Heart left ventricle (tissue), 16 donors: ENCODE measurements at regions not wholly inside any gene's neighbourhood (a gene's known extent, or its start where the extent isn't known, plus 50 kb on each side); places are given as distances from the start of the nearest gene placed in this dataset.

Source experiments
- ATAC-seq, 4 donors: fragments of 200-7000 bp; cut with Tn5 transposase; one replicate each; pipeline ENCODE4 v1.9.1; 2020 to 2022; ENCODE audit warnings: moderate library complexity in 4 of 4, mild to moderate bottlenecking in 3 of 4, moderate number of reproducible peaks in 1 of 4
- DNase-seq, 5 donors: peaks; one replicate each; pipeline ENCODE4 v3.0.0-alpha.2; 2020
- H3K27ac ChIP-seq, 12 donors: fragments of 200-600 bp; sonication (generic) in 4 of 12; one replicate each; pipeline versions ENCODE4 v1.5.0 to v1.8.0; 2016 to 2022; ENCODE audit warnings: mild to moderate bottlenecking in 2 of 12
- H3K27me3 ChIP-seq, 9 donors: fragments of 200-600 bp; sonication (generic) in 2 of 9; one replicate each; pipeline versions ENCODE4 v1.5.1 to v1.8.0; 2016 to 2022; ENCODE audit warnings: mild to moderate bottlenecking in 3 of 9
- H3K36me3 ChIP-seq, 9 donors: fragments of 200-600 bp; sonication (generic) in 2 of 9; one replicate each; pipeline versions ENCODE4 v1.5.0 to v1.8.0; 2018 to 2022; ENCODE audit warnings: mild to moderate bottlenecking in 2 of 9
- H3K4me1 ChIP-seq, 12 donors: fragments of 200-600 bp; sonication (generic) in 4 of 12; one replicate each; pipeline versions ENCODE4 v1.5.0 to v1.8.0; 2016 to 2022; ENCODE audit warnings: mild to moderate bottlenecking in 3 of 12
- H3K4me3 ChIP-seq, 12 donors: fragments of 200-600 bp; sonication (generic) in 4 of 12; one replicate each; pipeline versions ENCODE4 v1.5.0 to v1.8.0; 2017 to 2022; ENCODE audit warnings: mild to moderate bottlenecking in 9 of 12, moderate library complexity in 4 of 12
- H3K9me3 ChIP-seq, 12 donors: fragments of 200-600 bp; sonication (generic) in 4 of 12; one replicate each; pipeline versions ENCODE4 v1.5.0 to v1.8.0; 2016 to 2022; ENCODE audit warnings: mild to moderate bottlenecking in 1 of 12
- CTCF ChIP-seq, 12 donors: fragments of 200-600 bp; sonication (generic) in 4 of 12; IDR thresholded peaks; one replicate each; pipeline versions ENCODE4 v1.5.0 to v1.8.0; 2018 to 2022; ENCODE audit warnings: antibody characterized with exemption in 12 of 12, mild to moderate bottlenecking in 5 of 12
- POLR2A ChIP-seq, 2 donors: fragments of 450-650 bp; IDR thresholded peaks; one replicate each; pipeline ENCODE4 v1.6.1; 2017; ENCODE audit warnings: antibody characterized with exemption in 2 of 2, mild to moderate bottlenecking in 2 of 2, moderate library complexity in 2 of 2
- WGBS, 4 donors: extraction: QIAGEN DNeasy Blood & Tissue Kit in 2 of 4; methylation state at CpG; one replicate each; pipeline versions ENCODE4 v1.1.5 to v1.1.7; 2013 to 2018; 5-methylcytosine and 5-hydroxymethylcytosine counted together
- intact Hi-C, 10 donors: fragments of 100-400 bp; cut with DNase I; formaldehyde crosslinking; loops; one replicate each; pipeline versions ENCODE4 v1.11.1 to v1.14.2; 2022
- donor health status: ischemic (EF 13 %, LVEDD 7.1; RV severe dilation, severe dysfunction).
- donor health status: healthy with polysubstance abuse.
- donor health status: DM: no; HTN: yes; CAD: no.
- donor health status: DM: no; HTN: no; CAD: no.
- donor health status: ischemic (EF 25% LVEDD 6.9; RV normal size, moderate dysfunction).
- donor health status: ischemic (EF 25% LVEDD 5.7; RV mildly dilated, moderate dysfunction).
- donor health status: healthy.
- donor health status: DM: yes; HTN: yes; CAD: no.
- donor health status: ischemic (EF 35%, LVEDD 5.7; RV mildly dilated, moderate dysfunction).
- donor health status: nonischemic (EF 11% LVEDD 7.7; RV severe dilation, severe dysfunction).
- donor health status: DM: yes; HTN: yes; CAD: no.
- donor health status: PGD.
- donor health status: ischemic (EF 29% LVEDD 5.4; RV normal size, mild dysfunction).
- donor health status: nonischemic (EF 23%, LVEDD 6.1; RV moderate dilation, normal function).

GRCh38 chr2:41026613-41027012, 574.7 kb upstream of the SLC8A1 start:
- no peaks in the 10 kb centered on the region for H3K4me1 ChIP-seq
- ATAC-seq (no peak), DNase-seq (no peak)
- H3K4me3 ChIP-seq = no peak overlapping the region
- H3K9me3 ChIP-seq = no peaks in the 10 kb centered on the region
- no peaks in the 10 kb centered on the region for H3K36me3 ChIP-seq
- H3K27ac ChIP-seq = no peak overlapping the region
- no peaks in the 10 kb centered on the region for H3K27me3 ChIP-seq
- TF ChIP-seq POLR2A (IDR thresholded peaks at IDR 0.05) = no peak
- TF ChIP-seq CTCF (IDR thresholded peaks at IDR 0.05) = no peak
- intact Hi-C loops = no loop called here
- 84 to 95% (median 90%) methylated on average over 1 of the region's 1 CpG for WGBS, 4 donors

DNA sequence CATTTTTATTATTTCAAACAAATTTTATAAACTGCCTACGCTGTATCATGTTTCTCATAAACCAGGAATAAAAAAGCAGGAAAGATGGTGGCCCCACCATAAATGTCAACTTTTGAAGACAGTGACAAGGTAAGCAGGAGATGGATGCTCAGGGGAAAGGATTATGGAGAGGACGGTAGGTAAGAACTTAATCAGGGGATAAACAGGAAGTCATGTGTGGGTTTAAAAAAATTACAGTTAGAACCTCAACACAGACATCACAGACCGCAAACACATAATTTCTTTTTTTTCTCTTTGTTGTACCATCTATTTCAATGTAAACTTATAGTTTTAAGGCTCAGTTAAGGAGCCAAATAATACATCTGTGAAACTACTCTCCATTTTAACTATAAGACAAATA, 575.2 kb upstream of the SLC8A1 start:
- DNase-seq (no peak), ATAC-seq (no peak)
- no peak for TF ChIP-seq POLR2A (IDR thresholded peaks at IDR 0.05)
- no peak for TF ChIP-seq CTCF (IDR thresholded peaks at IDR 0.05)
- no peaks in the 10 kb centered on the region for H3K36me3 ChIP-seq
- WGBS, 4 donors = 82 to 86% (median 84%) methylated on average over 3 of the region's 3 CpGs
- intact Hi-C loops = no loop called here
- no peak overlapping the region for H3K27ac ChIP-seq
- H3K4me3 ChIP-seq = no peak overlapping the region
- no peaks in the 10 kb centered on the region for H3K9me3 ChIP-seq
- no peaks in the 10 kb centered on the region for H3K4me1 ChIP-seq
- H3K27me3 ChIP-seq = no peaks in the 10 kb centered on the region

- H3K27ac ChIP-seq = no peak overlapping the region
- H3K27me3 ChIP-seq = no peaks in the 10 kb centered on the region
- H3K9me3 ChIP-seq = no peaks in the 10 kb centered on the region
- DNase-seq = no peak
- no peaks in the 10 kb centered on the region for H3K36me3 ChIP-seq
- intact Hi-C loops = no loop called here
- ATAC-seq = no peak
- H3K4me1 ChIP-seq = no peaks in the 10 kb centered on the region
- H3K4me3 ChIP-seq = no peak overlapping the region
- no peak for TF ChIP-seq POLR2A (IDR thresholded peaks at IDR 0.05)
- no peak for TF ChIP-seq CTCF (IDR thresholded peaks at IDR 0.05)
Observed at GRCh38 chr2:41031282-41031681, 579.4 kb upstream of the SLC8A1 start.

GRCh38 chr2:41032715-41033114, 580.8 kb upstream of the SLC8A1 start:
- TF ChIP-seq CTCF (IDR thresholded peaks at IDR 0.05) (no peak), POLR2A (IDR thresholded peaks at IDR 0.05) (no peak)
- H3K36me3 ChIP-seq = no peaks in the 10 kb centered on the region
- DNase-seq = no peak
- H3K4me3 ChIP-seq = no peak overlapping the region
- 83 to 88% (median 87%) methylated on average over 4 of the region's 4 CpGs for WGBS, 4 donors
- ATAC-seq = no peak
- no peaks in the 10 kb centered on the region for H3K9me3 ChIP-seq
- no peak overlapping the region for H3K27ac ChIP-seq
- H3K27me3 ChIP-seq = no peaks in the 10 kb centered on the region
- intact Hi-C loops = no loop called here
- H3K4me1 ChIP-seq = no peaks in the 10 kb centered on the region
